Lower lobe of right lung (tissue), 2 donors: ENCODE measurements at regions not wholly inside any gene's neighbourhood (a gene's known extent, or its start where the extent isn't known, plus 50 kb on each side); places are given as distances from the start of the nearest gene placed in this dataset.

ENCODE experiments used
- ATAC-seq, 2 donors: fragments of 200-7000 bp; cut with Tn5 transposase; one replicate each; pipeline ENCODE4 v1.9.1; 2020 to 2022; ENCODE audit warnings: mild to moderate bottlenecking in 2 of 2, moderate library complexity in 2 of 2
- DNase-seq: peaks from one replicate; pipeline ENCODE4 v3.0.0-alpha.2; 2020
- H3K27ac ChIP-seq: fragments of 200-600 bp; one replicate; pipeline ENCODE4 v1.8.0; 2022
- H3K27me3 ChIP-seq: fragments of 200-600 bp; one replicate; pipeline ENCODE4 v1.8.0; 2022; ENCODE audit warnings: low read depth
- H3K36me3 ChIP-seq: fragments of 200-600 bp; one replicate; pipeline ENCODE4 v1.8.0; 2022; ENCODE audit warnings: mild to moderate bottlenecking
- H3K4me1 ChIP-seq: fragments of 200-600 bp; one replicate; pipeline ENCODE4 v1.8.0; 2022
- H3K4me3 ChIP-seq: fragments of 200-600 bp; one replicate; pipeline ENCODE4 v1.8.0; 2022; ENCODE audit warnings: mild to moderate bottlenecking
- H3K9me3 ChIP-seq: fragments of 200-600 bp; one replicate; pipeline ENCODE4 v1.8.0; 2022
- CTCF ChIP-seq: fragments of 200-600 bp; IDR thresholded peaks from one replicate; pipeline ENCODE4 v1.8.0; 2022; ENCODE audit warnings: antibody characterized with exemption, mild to moderate bottlenecking
- intact Hi-C: fragments of 100-400 bp; cut with DNase I; formaldehyde crosslinking; loops from one replicate; pipeline ENCODE4 v1.11.0; 2022
- donor health status: DM: no; HTN: yes; CAD: no; lungs with severe emphysema.

GRCh38 chr1:101077849-101078248 is 52.3 kb upstream of the DPH5 start:
- Histone ChIP-seq H3K27ac (no peak overlapping the region), H3K9me3 (no peaks in the 10 kb centered on the region), H3K4me3 (no peak overlapping the region), H3K27me3 (no peaks in the 10 kb centered on the region), H3K36me3 (no peaks in the 10 kb centered on the region), H3K4me1 (peaks cover 3% of the 10 kb centered on the region)
- no peak for ATAC-seq
- DNase-seq: no peak
- intact Hi-C loops: no loop called here
- TF ChIP-seq CTCF: no peak

DNA sequence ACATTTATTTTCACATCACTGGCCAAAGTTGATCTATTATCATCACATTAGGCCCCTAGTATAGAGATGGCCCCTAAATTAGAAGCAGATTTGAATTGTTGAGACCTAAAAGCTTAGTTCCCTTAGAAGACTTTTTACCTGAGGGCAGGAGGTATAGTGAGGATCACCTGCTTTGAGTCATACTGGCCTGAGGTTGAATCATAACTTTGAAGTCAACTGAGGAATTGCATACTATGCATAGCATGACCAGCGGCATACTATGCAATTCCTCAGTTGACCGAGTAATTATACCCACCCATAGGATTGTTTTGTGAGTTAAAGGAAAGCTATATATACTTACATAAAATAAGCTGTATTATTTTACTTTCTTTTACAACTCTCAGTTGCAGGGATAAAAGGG is 50.3 kb upstream of the DPH5 start:
- no peak for ATAC-seq
- Histone ChIP-seq H3K4me3 (no peak overlapping the region), H3K36me3 (no peaks in the 10 kb centered on the region), H3K27me3 (no peaks in the 10 kb centered on the region), H3K27ac (no peak overlapping the region), H3K9me3 (no peaks in the 10 kb centered on the region), H3K4me1 (peaks cover 7% of the 10 kb centered on the region)
- TF ChIP-seq CTCF: no peak
- intact Hi-C loops: no loop called here
- DNase-seq: no peak
